Endothelial cell of umbilical vein (primary cell): ENCODE measurements at regions not wholly inside any gene's neighbourhood (a gene's known extent, or its start where the extent isn't known, plus 50 kb on each side); places are given as distances from the start of the nearest gene placed in this dataset.

Experiments used
- BruUV-seq: library from RNA; stranded (reverse); fragments of 400-500 nt; replicated peaks from 2 replicates; lab custom pipeline; 2021; lab: Mats Ljungman, UMichigan
- CTCF ChIA-PET: fragments of 300-600, 350-600 bp; sonication (Branson Sonifier 250); formaldehyde crosslinking; loops from one replicate; lab custom pipeline; 2021; ENCODE audit warnings: antibody characterized with exemption, inconsistent platforms; lab: Charles Lee
- POLR2A ChIA-PET: fragments of 300-600, 350-600 bp; sonication (Branson Sonifier 250); formaldehyde crosslinking; loops from one replicate; lab custom pipeline; 2021; ENCODE audit warnings: antibody characterized with exemption, inconsistent platforms; lab: Charles Lee
- DNase-seq: peaks from one replicate; pipeline ENCODE4 v3.0.0-alpha.2; 2011; ENCODE audit warnings: low read depth, low spot score
- FAIRE-seq: peaks from 2 replicates; lab custom pipeline; 2011; peaks lifted over from hg19 to GRCh38; lab: Jason Lieb, UNC
- H2AFZ ChIP-seq: 2 replicates; pipeline ENCODE4 v1.6.0; 2012; ENCODE audit warnings: low read depth, low read length, control low read depth, inconsistent platforms
- H3K27ac ChIP-seq: 2 replicates; pipeline ENCODE4 v1.5.1; 2011; ENCODE audit warnings: low read depth, mild to moderate bottlenecking, control low read depth, low read length, moderate library complexity; ENCODE audit not compliant: insufficient read depth
- H3K27me3 ChIP-seq, 2 experiments: 2 replicates each; pipeline versions ENCODE4 v1.6.0 to v1.6.1; 2011; ENCODE audit warnings: low read length in 2 of 2, mixed read lengths in 1 of 2; ENCODE audit not compliant: control insufficient read depth in 2 of 2, insufficient read depth in 2 of 2
- H3K36me3 ChIP-seq, 2 experiments: 2 replicates in 1 of 2; 3 replicates in 1 of 2; pipeline ENCODE4 v1.5.1; 2011; ENCODE audit warnings: low read length in 2 of 2, mild to moderate bottlenecking in 1 of 2, moderate library complexity in 1 of 2; ENCODE audit not compliant: control insufficient read depth in 2 of 2, insufficient read depth in 2 of 2; ENCODE audit errors: extremely low read depth in 1 of 2
- H3K4me1 ChIP-seq: 3 replicates; pipeline ENCODE4 v1.5.1; 2011; ENCODE audit warnings: mild to moderate bottlenecking, low read length; ENCODE audit not compliant: control insufficient read depth, insufficient read depth; ENCODE audit errors: extremely low read depth
- H3K4me2 ChIP-seq: 2 replicates; pipeline ENCODE4 v1.6.1; 2011; ENCODE audit warnings: low read length, control low read depth, mixed read lengths; ENCODE audit not compliant: insufficient read depth
- H3K4me3 ChIP-seq, 3 experiments: fragments of 200-600 bp in 1 of 3; sonication (generic), shearing (Covaris generic) in 1 of 3; replicated peaks in 1 of 3; 2 replicates each; pipeline ENCODE4 v1.5.1; 2011 to 2016; ENCODE audit warnings: control low read depth in 3 of 3, low read length in 3 of 3, mild to moderate bottlenecking in 2 of 3, inconsistent platforms in 1 of 3, low read depth in 1 of 3, moderate library complexity in 1 of 3; ENCODE audit not compliant: insufficient read depth in 1 of 3
- H3K79me2 ChIP-seq: 2 replicates; pipeline ENCODE4 v1.6.0; 2012; ENCODE audit warnings: low read length, inconsistent platforms; ENCODE audit not compliant: control insufficient read depth, insufficient read depth
- H3K9ac ChIP-seq: replicated peaks from 2 replicates; pipeline ENCODE3; 2011; ENCODE audit warnings: low read length, control low read depth; ENCODE audit not compliant: insufficient read depth; ENCODE audit errors: extremely low read depth
- H3K9me1 ChIP-seq: replicated peaks from 3 replicates; pipeline ENCODE4 v1.6.0; 2011; ENCODE audit warnings: mild to moderate bottlenecking, low read length; ENCODE audit not compliant: control insufficient read depth, insufficient read depth; ENCODE audit errors: extremely low read depth
- H3K9me3 ChIP-seq: replicated peaks from 2 replicates; pipeline ENCODE4 v1.5.1; 2012; ENCODE audit warnings: low read length, inconsistent platforms; ENCODE audit not compliant: control insufficient read depth, insufficient read depth
- H4K20me1 ChIP-seq: replicated peaks from 2 replicates; pipeline ENCODE3; 2011; ENCODE audit warnings: mild to moderate bottlenecking, low read length; ENCODE audit not compliant: control insufficient read depth, insufficient read depth; ENCODE audit errors: extremely low read depth
- CTCF ChIP-seq, 2 donors: IDR thresholded peaks; 1 replicate in 1 of 2; 2 replicates in 1 of 2; pipeline ENCODE4 v1.5.1; 2011; ENCODE audit warnings: low read length in 2 of 2, mild to moderate bottlenecking in 2 of 2, moderate library complexity in 2 of 2, control low read depth in 1 of 2, inconsistent platforms in 1 of 2, low read depth in 1 of 2; ENCODE audit not compliant: insufficient read depth in 1 of 2; ENCODE audit errors: extremely low read depth in 1 of 2
- EZH2 ChIP-seq: IDR thresholded peaks from 2 replicates; pipeline ENCODE4 v1.6.1; 2012; ENCODE audit warnings: borderline replicate concordance, low read depth, mild to moderate bottlenecking, moderate library complexity, low read length, inconsistent platforms; ENCODE audit not compliant: severe bottlenecking
- FOS ChIP-seq: IDR thresholded peaks from 2 replicates; pipeline ENCODE4 v1.6.1; 2011; ENCODE audit warnings: mild to moderate bottlenecking, low read length, moderate library complexity, borderline replicate concordance; ENCODE audit not compliant: insufficient read depth
- GATA2 ChIP-seq: IDR thresholded peaks from 2 replicates; pipeline ENCODE4 v1.7.0; 2011; ENCODE audit warnings: low read depth, mild to moderate bottlenecking, moderate library complexity, mixed read lengths, low read length; ENCODE audit not compliant: insufficient read length, insufficient read depth
- JUN ChIP-seq: IDR thresholded peaks from 2 replicates; pipeline ENCODE4 v1.6.1; 2011; ENCODE audit warnings: borderline replicate concordance, low read depth; ENCODE audit not compliant: insufficient read length, insufficient read depth
- MAX ChIP-seq: IDR thresholded peaks from 2 replicates; pipeline ENCODE4 v1.6.1; 2011; ENCODE audit not compliant: insufficient read depth, insufficient read length
- MYC ChIP-seq: IDR thresholded peaks from one replicate; pipeline ENCODE4 v1.6.1; 2011; ENCODE audit warnings: mild to moderate bottlenecking, low read depth, low read length
- POLR2A ChIP-seq: IDR thresholded peaks from 2 replicates; pipeline ENCODE4 v1.6.1; 2012; ENCODE audit warnings: low read depth, mild to moderate bottlenecking, control low read depth, low read length
- POLR2AphosphoS5 ChIP-seq: IDR thresholded peaks from 2 replicates; pipeline ENCODE4 v1.6.1; 2012; ENCODE audit warnings: low read depth, mild to moderate bottlenecking, control low read depth, low read length, moderate library complexity; ENCODE audit not compliant: insufficient read depth
- dilution Hi-C: fragments of 300-500 bp; cut with MboI; formaldehyde crosslinking; loops from one replicate; pipeline ENCODE4 v1.15.0; 2019; ENCODE audit warnings: low sequenced_read_pairs; ENCODE audit not compliant: extremely low pct_ligation_motif_present
- intact Hi-C: fragments of 100-400 bp; cut with micrococcal nuclease; formaldehyde crosslinking; loops from one replicate; pipeline ENCODE4 v1.10.0; 2022

GRCh38 chr10:108716352-108716751, 1207.0 kb downstream of the XPNPEP1 start:
- DNase-seq (no peak), FAIRE-seq (no peak)
- H3K27me3 ChIP-seq: no peaks in the 10 kb centered on the region
- intact Hi-C loops: no loop called here
- H3K27ac ChIP-seq: no peak overlapping the region
- H3K79me2 ChIP-seq: no peaks in the 10 kb centered on the region
- POLR2A ChIA-PET: no interaction called here
- TF ChIP-seq MAX: no peak
- TF ChIP-seq CTCF (IDR thresholded peaks at IDR 0.05; ENCODE audit: extremely low read depth in 1 of 2, insufficient read depth in 1 of 2, low read depth in 1 of 2, low read length in 2 of 2): no peak
- TF ChIP-seq EZH2: no peak
- TF ChIP-seq JUN: no peak
- TF ChIP-seq POLR2AphosphoS5: no peak
- TF ChIP-seq POLR2A: no peak
- TF ChIP-seq FOS: no peak
- no peak for TF ChIP-seq GATA2
- no peak for TF ChIP-seq MYC
- BruUV-seq: no TSS peak
- no peaks in the 10 kb centered on the region for H3K9me1 ChIP-seq
- no peak overlapping the region for H3K4me2 ChIP-seq
- no peak overlapping the region for H2AFZ ChIP-seq
- H3K4me3 ChIP-seq: no peak overlapping the region
- H3K9ac ChIP-seq: no peak overlapping the region
- H3K9me3 ChIP-seq: peaks cover 4% of the 10 kb centered on the region
- dilution Hi-C loops: no loop called here
- H4K20me1 ChIP-seq: no peaks in the 10 kb centered on the region
- no peaks in the 10 kb centered on the region for H3K36me3 ChIP-seq
- CTCF ChIA-PET: no interaction called here
- H3K4me1 ChIP-seq: no peaks in the 10 kb centered on the region
